H1 (cell line): ENCODE measurements at regions not wholly inside any gene's neighbourhood (a gene's known extent, or its start where the extent isn't known, plus 50 kb on each side); places are given as distances from the start of the nearest gene placed in this dataset.

Experiments used
- CTCF ChIA-PET: fragments of 300-600 bp; sonication (Branson Sonifier 250); formaldehyde crosslinking; loops from one replicate; lab custom pipeline; 2021; ENCODE audit not compliant: partially characterized antibody; lab: Charles Lee
- POLR2A ChIA-PET: fragments of 300-600 bp; sonication (Branson Sonifier 250); formaldehyde crosslinking; loops from one replicate; lab custom pipeline; 2021; ENCODE audit warnings: inconsistent platforms; ENCODE audit not compliant: partially characterized antibody; lab: Charles Lee
- DNase-seq, 2 experiments: peaks; one replicate each; pipeline versions ENCODE4 v3.0.0 to v3.0.0-alpha.2; 2010 to 2022; ENCODE audit warnings: low spot score in 2 of 2, low read depth in 1 of 2, mixed read lengths in 1 of 2
- FAIRE-seq: peaks from 2 replicates; lab custom pipeline; 2011; peaks lifted over from hg19 to GRCh38; lab: Jason Lieb, UNC
- H2AFZ ChIP-seq: 2 replicates; pipeline ENCODE4 v1.8.1; 2012; ENCODE audit warnings: low read length, inconsistent platforms
- H2AK5ac ChIP-seq: 2 replicates; pipeline ENCODE4 v1.6.1; 2013; ENCODE audit warnings: low read depth, low read length
- H2BK120ac ChIP-seq: replicated peaks from 2 replicates; pipeline ENCODE3; 2013; ENCODE audit warnings: low read depth, low read length, inconsistent platforms
- H2BK12ac ChIP-seq: 2 replicates; pipeline ENCODE4 v1.6.1; 2013; ENCODE audit warnings: low read depth, low read length
- H2BK15ac ChIP-seq: 2 replicates; pipeline ENCODE4 v1.6.1; 2013; ENCODE audit warnings: low read length
- H2BK20ac ChIP-seq: 2 replicates; pipeline ENCODE4 v1.6.1; 2013; ENCODE audit warnings: low read length
- H2BK5ac ChIP-seq: 2 replicates; pipeline ENCODE4 v1.6.1; 2013; ENCODE audit warnings: low read depth, low read length
- H3K14ac ChIP-seq: 2 replicates; pipeline ENCODE4 v1.6.1; 2013; ENCODE audit warnings: inconsistent platforms; ENCODE audit not compliant: insufficient read length
- H3K18ac ChIP-seq: 2 replicates; pipeline ENCODE4 v1.6.1; 2013; ENCODE audit warnings: low read length; ENCODE audit errors: extremely low read depth
- H3K23ac ChIP-seq: 2 replicates; pipeline ENCODE4 v1.6.1; 2013; ENCODE audit warnings: inconsistent platforms; ENCODE audit not compliant: insufficient read length
- H3K23me2 ChIP-seq: 2 replicates; pipeline ENCODE4 v1.6.1; 2013; ENCODE audit warnings: low read depth, low read length
- H3K27ac ChIP-seq: 2 replicates; pipeline ENCODE4 v1.6.1; 2011; ENCODE audit warnings: low read depth, low read length, inconsistent platforms
- H3K27me3 ChIP-seq, 4 experiments: replicated peaks in 1 of 4; 1 replicate in 1 of 4; 2 replicates in 3 of 4; pipeline versions ENCODE4 v1.6.1 to v1.8.1; 2011 to 2013; ENCODE audit warnings: low read length in 3 of 4, mild to moderate bottlenecking in 3 of 4, inconsistent platforms in 2 of 4, mixed read lengths in 2 of 4, moderate library complexity in 1 of 4; ENCODE audit not compliant: control insufficient read depth in 3 of 4, insufficient read depth in 3 of 4; ENCODE audit errors: extremely low read depth in 1 of 4
- H3K36me3 ChIP-seq, 4 experiments: 2 replicates each; pipeline versions ENCODE4 v1.6.1 to v1.8.1; 2011 to 2013; ENCODE audit warnings: mild to moderate bottlenecking in 4 of 4, low read length in 3 of 4, moderate library complexity in 2 of 4, control low read depth in 1 of 4, inconsistent platforms in 1 of 4; ENCODE audit not compliant: insufficient read depth in 4 of 4, control insufficient read depth in 2 of 4
- H3K4ac ChIP-seq: replicated peaks from 2 replicates; pipeline ENCODE3; 2013; ENCODE audit warnings: low read length, low read depth, mixed read lengths, inconsistent platforms; ENCODE audit not compliant: insufficient read length
- H3K4me1 ChIP-seq, 4 experiments: replicated peaks in 1 of 4; 1 replicate in 1 of 4; 2 replicates in 3 of 4; pipeline versions ENCODE4 v1.6.1 to v1.8.1; 2011 to 2013; ENCODE audit warnings: low read length in 3 of 4, inconsistent platforms in 2 of 4, mixed read lengths in 1 of 4; ENCODE audit not compliant: insufficient read depth in 4 of 4, control insufficient read depth in 3 of 4
- H3K4me2 ChIP-seq, 2 experiments: 2 replicates each; pipeline versions ENCODE4 v1.6.1 to v1.8.1; 2011 to 2013; ENCODE audit warnings: low read depth in 2 of 2, low read length in 2 of 2, control low read depth in 1 of 2, inconsistent platforms in 1 of 2, mild to moderate bottlenecking in 1 of 2; ENCODE audit not compliant: insufficient read depth in 1 of 2
- H3K4me3 ChIP-seq, 4 experiments: fragments of 200-600, 300-600 bp in 1 of 4; sonication (generic), shearing (Covaris generic), sonication (Bioruptor Twin) in 1 of 4; 2 replicates each; pipeline versions ENCODE4 v1.5.1 to v1.8.1; 2011 to 2016; ENCODE audit warnings: low read length in 4 of 4, low read depth in 3 of 4, control low read depth in 2 of 4, inconsistent platforms in 2 of 4, mild to moderate bottlenecking in 2 of 4, mixed read lengths in 1 of 4, moderate library complexity in 1 of 4; ENCODE audit not compliant: insufficient read depth in 2 of 4; ENCODE audit errors: extremely low read depth in 1 of 4
- H3K56ac ChIP-seq: replicated peaks from 2 replicates; pipeline ENCODE3; 2013; ENCODE audit warnings: low read depth, mild to moderate bottlenecking, mixed read lengths, low read length, inconsistent platforms; ENCODE audit not compliant: insufficient read length
- H3K79me1 ChIP-seq: 2 replicates; pipeline ENCODE4 v1.6.1; 2013; ENCODE audit warnings: low read depth, low read length, control low read depth
- H3K79me2 ChIP-seq, 2 experiments: 2 replicates each; pipeline versions ENCODE4 v1.6.1 to v1.8.1; 2012 to 2013; ENCODE audit warnings: low read length in 2 of 2, mild to moderate bottlenecking in 2 of 2, inconsistent platforms in 1 of 2; ENCODE audit not compliant: insufficient read depth in 2 of 2, control insufficient read depth in 1 of 2
- H3K9ac ChIP-seq, 4 experiments: replicated peaks in 1 of 4; 1 replicate in 1 of 4; 2 replicates in 3 of 4; pipeline versions ENCODE4 v1.6.1 to v1.8.1; 2011 to 2013; ENCODE audit warnings: low read depth in 3 of 4, low read length in 3 of 4, control low read depth in 2 of 4, mild to moderate bottlenecking in 2 of 4, moderate library complexity in 2 of 4, inconsistent platforms in 1 of 4; ENCODE audit errors: extremely low read depth in 1 of 4
- H3K9me3 ChIP-seq, 2 experiments: 2 replicates each; pipeline versions ENCODE4 v1.6.1 to v1.8.1; 2012 to 2013; ENCODE audit warnings: mild to moderate bottlenecking in 2 of 2, moderate library complexity in 2 of 2, control low read depth in 1 of 2, inconsistent platforms in 1 of 2, low read depth in 1 of 2, low read length in 1 of 2, mixed read lengths in 1 of 2; ENCODE audit not compliant: insufficient read depth in 2 of 2
- H4K20me1 ChIP-seq, 2 experiments: replicated peaks in 1 of 2; 2 replicates each; pipeline versions ENCODE3 to v1.8.1; 2011 to 2013; ENCODE audit warnings: inconsistent platforms in 2 of 2, low read length in 2 of 2, mild to moderate bottlenecking in 1 of 2; ENCODE audit not compliant: insufficient read depth in 2 of 2, control insufficient read depth in 1 of 2
- H4K5ac ChIP-seq: 2 replicates; pipeline ENCODE4 v1.6.1; 2013; ENCODE audit warnings: low read length, low read depth, mixed read lengths, inconsistent platforms; ENCODE audit not compliant: insufficient read length
- H4K8ac ChIP-seq: 2 replicates; pipeline ENCODE4 v1.8.0; 2013; ENCODE audit warnings: mild to moderate bottlenecking, moderate library complexity, low read length, inconsistent platforms; ENCODE audit not compliant: insufficient read depth; ENCODE audit errors: extremely low read depth
- H4K91ac ChIP-seq: replicated peaks from 2 replicates; pipeline ENCODE3; 2013; ENCODE audit warnings: low read length, mixed read lengths, inconsistent platforms; ENCODE audit not compliant: insufficient read length
- CBX5 ChIP-seq: fragments of 300-800, 300-1000 bp; sonication (generic); IDR thresholded peaks from 2 replicates; pipeline ENCODE4 v1.7.1; 2016; ENCODE audit warnings: antibody characterized with exemption, low read length, low read depth
- NRF1 ChIP-seq: IDR thresholded peaks from 2 replicates; pipeline ENCODE4 v1.6.1; 2011; ENCODE audit warnings: mild to moderate bottlenecking, low read depth, low read length, improper control_type of control experiment
- SUZ12 ChIP-seq: fragments of 200-600 bp; sonication (generic); IDR thresholded peaks from 2 replicates; pipeline ENCODE4 v1.6.1; 2012; ENCODE audit warnings: mild to moderate bottlenecking, inconsistent platforms, low read length, moderate library complexity, mixed read lengths
- WGBS, 2 experiments: shearing (Covaris generic) in 1 of 2; methylation state at CpG; one replicate each; pipeline versions ENCODE4 v1.1.6 to v1.1.7; 2013 to 2015; ENCODE audit warnings: low lambda C conversion rate in 2 of 2, mixed read lengths in 2 of 2, inconsistent platforms in 1 of 2, low coverage in 1 of 2, missing lambda C conversion rate in 1 of 2; ENCODE audit not compliant: insufficient replicate concordance in 2 of 2, insufficient coverage in 1 of 2, insufficient read length in 1 of 2; ENCODE audit errors: extremely low coverage in 1 of 2, missing lambda C conversion rate in 1 of 2; 5-methylcytosine and 5-hydroxymethylcytosine counted together
- TF ChIP-seq, protein P1 (sequence below): IDR thresholded peaks from 2 replicates; pipeline ENCODE4 v1.6.1; 2012; ENCODE audit warnings: inconsistent platforms

DNA sequence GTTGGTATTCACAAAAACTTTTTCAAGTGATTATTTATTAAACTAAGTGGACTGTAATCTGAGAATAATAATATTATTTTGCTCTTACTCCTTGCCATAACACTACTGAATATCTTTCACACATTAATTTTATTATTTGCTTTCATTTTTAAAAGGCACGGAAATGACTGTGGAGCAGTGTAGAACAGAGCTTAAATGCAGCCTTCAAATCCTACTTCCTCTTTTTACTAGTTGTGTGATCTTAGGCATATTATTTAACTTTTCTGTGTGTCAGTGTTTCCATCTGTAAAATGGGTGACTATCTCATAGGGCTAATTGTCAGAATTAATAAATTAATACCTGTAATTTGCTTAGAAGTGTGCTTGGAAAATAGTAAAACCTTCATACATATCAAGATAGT is 55.5 kb upstream of the SLC8A1 start:
- Histone ChIP-seq H4K5ac (no peak overlapping the region), H2BK120ac (no peak overlapping the region), H2AFZ (no peak overlapping the region), H2AK5ac (no peak overlapping the region), H3K4ac (no peak overlapping the region), H3K4me3 (no peak overlapping the region)
- POLR2A ChIA-PET, result no interaction called here
- no peak for DNase-seq
- TF ChIP-seq SUZ12, result no peak
- TF ChIP-seq CBX5, result no peak
- TF ChIP-seq, protein P1, sequence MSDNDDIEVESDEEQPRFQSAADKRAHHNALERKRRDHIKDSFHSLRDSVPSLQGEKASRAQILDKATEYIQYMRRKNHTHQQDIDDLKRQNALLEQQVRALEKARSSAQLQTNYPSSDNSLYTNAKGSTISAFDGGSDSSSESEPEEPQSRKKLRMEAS, result no peak
- TF ChIP-seq NRF1, result no peak
- TF ChIP-seq, all 59 proteins: peak for 0
- Histone ChIP-seq H4K8ac (no peak overlapping the region), H2BK12ac (no peak overlapping the region), H3K79me1 (no peaks in the 10 kb centered on the region), H3K56ac (no peak overlapping the region), H3K23ac (no peak overlapping the region), H3K36me3 (no peaks in the 10 kb centered on the region), H2BK15ac (no peak overlapping the region), H3K9ac (no peak overlapping the region), H4K91ac (no peak overlapping the region), H3K9me3 (no peaks in the 10 kb centered on the region), H3K4me1 (peaks cover 0 to 3% (median 1%) of the 10 kb centered on the region in 4 experiments; a peak in 3 of 7 replicates), H2BK20ac (no peak overlapping the region), H3K27ac (no peak overlapping the region), H3K4me2 (no peak overlapping the region), H2BK5ac (no peak overlapping the region), H3K27me3 (no peaks in the 10 kb centered on the region), H3K79me2 (no peaks in the 10 kb centered on the region), H3K23me2 (no peaks in the 10 kb centered on the region), H3K14ac (no peak overlapping the region), H3K18ac (no peak overlapping the region), H4K20me1 (no peaks in the 10 kb centered on the region)
- CTCF ChIA-PET, result no interaction called here
- WGBS, 2 experiments, result 40% methylated on average over 1 of the region's 1 CpG; no CpG with 5 or more reads in 1 of the 2 experiments
- no peak for FAIRE-seq
